Stimulated activated CD4-positive, alpha-beta T cell treated with anti-CD3 and anti-CD28 coated beads, Interleukin-2, amount 100 ng/mL, for 48 hours (primary cell): ENCODE measurements at regions not wholly inside any gene's neighbourhood (a gene's known extent, or its start where the extent isn't known, plus 50 kb on each side); places are given as distances from the start of the nearest gene placed in this dataset.
A peak's percentile ranks its signal among the peaks of the same experiment; 100 is the strongest.

ENCODE experiments used
- DNase-seq, 2 donors: peaks; one replicate each; pipeline ENCODE4 v3.0.0-alpha.2; 2020

- DNase-seq = no peak
Observed at GRCh38 chr18:45384962-45385315, 230.3 kb upstream of the SLC14A2 start.

GRCh38 chr18:45386041-45386655 is 229.1 kb upstream of the SLC14A2 start:
- peak in 1 of 2 donors; percentile 8 for DNase-seq

GRCh38 chr18:45387229-45387628 is 228.0 kb upstream of the SLC14A2 start:
- no peak for DNase-seq

- DNase-seq = no peak
Observed at GRCh38 chr18:45398448-45398847, 216.8 kb upstream of the SLC14A2 start.

GRCh38 chr18:45399146-45399545 is 216.1 kb upstream of the SLC14A2 start:
- no peak for DNase-seq

GRCh38 chr18:45399643-45400042 is 215.6 kb upstream of the SLC14A2 start:
- DNase-seq = no peak

GRCh38 chr18:45402485-45403056 is 212.7 kb upstream of the SLC14A2 start:
- DNase-seq = no peak

GRCh38 chr18:45403341-45404049 is 211.8 kb upstream of the SLC14A2 start:
- no peak for DNase-seq

- DNase-seq = no peak
Observed at GRCh38 chr18:45408218-45408617, 207.1 kb upstream of the SLC14A2 start.

GRCh38 chr18:45409971-45410370 is 205.3 kb upstream of the SLC14A2 start:
- no peak for DNase-seq

GRCh38 chr18:45412577-45412976 is 202.7 kb upstream of the SLC14A2 start:
- no peak for DNase-seq

GRCh38 chr18:45413180-45413836 is 202.0 kb upstream of the SLC14A2 start:
- no peak for DNase-seq

GRCh38 chr18:45415614-45416013 is 199.7 kb upstream of the SLC14A2 start:
- DNase-seq = no peak

GRCh38 chr18:45416168-45416567 is 199.1 kb upstream of the SLC14A2 start:
- DNase-seq = no peak

GRCh38 chr18:45417392-45417791 is 197.9 kb upstream of the SLC14A2 start:
- DNase-seq = no peak

GRCh38 chr18:45423659-45424058 is 191.6 kb upstream of the SLC14A2 start:
- DNase-seq = no peak

GRCh38 chr18:45430041-45430440 is 185.2 kb upstream of the SLC14A2 start:
- DNase-seq = no peak

- no peak for DNase-seq
Observed at GRCh38 chr18:45435810-45436209, 179.5 kb upstream of the SLC14A2 start.

- no peak for DNase-seq
Observed at GRCh38 chr18:45437366-45437765, 177.9 kb upstream of the SLC14A2 start.

GRCh38 chr18:45439851-45440645 is 175.2 kb upstream of the SLC14A2 start:
- no peak for DNase-seq

GRCh38 chr18:45441110-45441847 is 174.0 kb upstream of the SLC14A2 start:
- no peak for DNase-seq

- no peak for DNase-seq
Observed at GRCh38 chr18:45444040-45444439, 171.2 kb upstream of the SLC14A2 start.
